Adipocyte (in vitro differentiated cells): ENCODE measurements at regions not wholly inside any gene's neighbourhood (a gene's known extent, or its start where the extent isn't known, plus 50 kb on each side); places are given as distances from the start of the nearest gene placed in this dataset.
"Not testable (repeated sequence)": the region's sequence is repeated elsewhere in the genome, so short reads cannot be mapped to it uniquely, and the experiment has no call there.

ENCODE experiments used
- DNase-seq: peaks from one replicate; pipeline ENCODE4 v3.0.0-alpha.2; 2015; ENCODE audit warnings: low read depth
- H3K27me3 ChIP-seq: replicated peaks from 2 replicates; pipeline ENCODE4 v1.7.0; 2013; ENCODE audit warnings: mild to moderate bottlenecking, low read length, moderate library complexity; ENCODE audit not compliant: control insufficient read depth, insufficient read depth
- H3K36me3 ChIP-seq: 2 replicates; pipeline ENCODE4 v1.7.0; 2013; ENCODE audit warnings: low read length, mild to moderate bottlenecking, moderate library complexity; ENCODE audit not compliant: control insufficient read depth, insufficient read depth, severe bottlenecking
- H3K4me1 ChIP-seq: 2 replicates; pipeline ENCODE4 v1.7.0; 2013; ENCODE audit warnings: mild to moderate bottlenecking, low read length, moderate library complexity; ENCODE audit not compliant: control insufficient read depth, insufficient read depth
- H3K4me3 ChIP-seq: 2 replicates; pipeline ENCODE4 v1.7.0; 2013; ENCODE audit warnings: mild to moderate bottlenecking, low read length, moderate library complexity
- H3K9ac ChIP-seq: 2 replicates; pipeline ENCODE4 v1.7.0; 2013; ENCODE audit warnings: mild to moderate bottlenecking, low read length, moderate library complexity
- H3K9me3 ChIP-seq: 2 replicates; pipeline ENCODE4 v1.7.0; 2013; ENCODE audit warnings: mild to moderate bottlenecking, low read length, moderate library complexity; ENCODE audit not compliant: control insufficient read depth

DNA sequence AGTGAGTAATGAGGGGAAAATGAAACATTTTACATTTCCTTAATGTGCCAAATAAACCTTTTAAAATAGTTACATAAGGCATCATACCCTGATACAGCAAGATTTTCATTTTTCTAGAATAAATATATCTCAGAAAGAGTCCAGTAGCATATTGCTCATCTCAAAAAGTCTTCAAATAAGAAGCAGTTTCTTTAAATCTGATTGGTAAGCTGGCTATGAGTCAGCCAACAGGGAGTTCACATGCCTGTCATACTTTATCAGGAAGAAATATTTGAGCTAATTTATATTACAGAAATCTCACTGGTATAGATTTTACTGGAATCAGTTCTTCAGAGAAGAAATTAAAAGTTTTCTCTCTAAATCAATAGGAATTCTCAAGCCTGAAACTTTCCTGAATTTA is 258.1 kb downstream of the C11orf87 start:
- Histone ChIP-seq H3K9me3 (no peaks in the 10 kb centered on the region), H3K9ac (no peak overlapping the region), H3K27me3 (no peaks in the 10 kb centered on the region), H3K4me1 (no peaks in the 10 kb centered on the region), H3K36me3 (no peaks in the 10 kb centered on the region), H3K4me3 (no peak overlapping the region)
- DNase-seq = no peak

GRCh38 chr11:109682788-109683187 is 260.8 kb downstream of the C11orf87 start:
- H3K36me3 ChIP-seq, H3K4me1 ChIP-seq, H3K9ac ChIP-seq, H3K9me3 ChIP-seq, H3K4me3 ChIP-seq, H3K27me3 ChIP-seq, DNase-seq: not testable (repeated sequence)

DNA sequence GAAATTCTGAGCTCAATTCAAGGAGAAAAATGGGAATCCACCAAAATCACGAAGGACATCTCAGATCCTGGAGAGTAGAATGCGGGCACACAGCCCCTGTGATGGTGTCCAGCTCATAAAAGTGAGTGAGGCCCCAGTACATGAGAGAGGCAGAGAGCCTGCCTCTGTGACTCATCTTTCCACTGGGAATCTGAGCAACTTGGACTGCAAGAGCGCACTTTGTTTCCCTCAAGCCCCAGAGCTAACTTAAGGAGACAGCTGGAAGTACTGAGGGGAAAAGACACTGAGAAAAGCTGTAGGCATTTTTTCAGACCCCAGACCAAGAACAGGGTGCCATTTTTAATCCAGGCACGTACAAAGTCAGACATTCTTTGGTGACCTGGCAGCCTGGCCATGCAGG is 273.7 kb downstream of the C11orf87 start:
- H3K9ac ChIP-seq = peak overlapping the region; percentile 59
- no peaks in the 10 kb centered on the region for H3K4me1 ChIP-seq
- H3K36me3 ChIP-seq = no peaks in the 10 kb centered on the region
- H3K4me3 ChIP-seq = peak overlapping the region; percentile 18
- H3K9me3 ChIP-seq = peaks cover 5% of the 10 kb centered on the region
- H3K27me3 ChIP-seq = no peaks in the 10 kb centered on the region
- DNase-seq = no peak

GRCh38 chr11:109696191-109696897 is 274.4 kb downstream of the C11orf87 start:
- Histone ChIP-seq H3K9ac (peak overlapping the region; percentile 59), H3K4me3 (peak overlapping the region; percentile 18), H3K4me1 (no peaks in the 10 kb centered on the region), H3K36me3 (no peaks in the 10 kb centered on the region), H3K9me3 (peaks cover 5% of the 10 kb centered on the region), H3K27me3 (no peaks in the 10 kb centered on the region)
- no peak for DNase-seq

- H3K27me3 ChIP-seq = no peaks in the 10 kb centered on the region
- DNase-seq = peak; percentile 64
- H3K36me3 ChIP-seq = no peaks in the 10 kb centered on the region
- no peak overlapping the region for H3K9ac ChIP-seq
- peaks cover 5% of the 10 kb centered on the region for H3K9me3 ChIP-seq
- no peak overlapping the region for H3K4me3 ChIP-seq
- no peaks in the 10 kb centered on the region for H3K4me1 ChIP-seq
These were observed 275.3 kb downstream of the C11orf87 start for GRCh38 chr11:109697140-109697843.

GRCh38 chr11:109698237-109698636 is 276.2 kb downstream of the C11orf87 start:
- H3K9me3 ChIP-seq = peaks cover 5% of the 10 kb centered on the region
- no peaks in the 10 kb centered on the region for H3K27me3 ChIP-seq
- no peak overlapping the region for H3K4me3 ChIP-seq
- no peaks in the 10 kb centered on the region for H3K36me3 ChIP-seq
- H3K9ac ChIP-seq = no peak overlapping the region
- no peaks in the 10 kb centered on the region for H3K4me1 ChIP-seq
- no peak for DNase-seq

DNA sequence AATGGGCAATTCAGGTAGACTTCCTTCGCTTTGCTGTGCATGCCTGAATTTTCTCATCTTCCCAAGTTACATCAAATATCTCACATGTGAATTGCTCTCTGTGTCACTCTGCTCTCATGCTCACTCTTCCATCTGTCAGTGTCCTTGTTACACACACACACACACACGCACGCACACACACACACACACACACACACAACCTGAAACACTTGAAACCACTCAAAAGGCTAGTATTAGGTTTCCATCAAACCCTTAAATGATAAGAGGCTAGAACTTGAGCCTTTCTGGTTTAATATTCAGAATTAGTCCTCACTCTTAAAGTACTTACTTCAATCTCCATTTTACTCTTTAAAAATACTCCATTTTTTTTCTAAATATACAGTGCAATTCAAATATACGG is 282.4 kb downstream of the C11orf87 start:
- H3K27me3 ChIP-seq = no peaks in the 10 kb centered on the region
- H3K4me3 ChIP-seq = no peak overlapping the region
- no peak for DNase-seq
- no peaks in the 10 kb centered on the region for H3K9me3 ChIP-seq
- H3K4me1 ChIP-seq = no peaks in the 10 kb centered on the region
- H3K36me3 ChIP-seq = no peaks in the 10 kb centered on the region
- no peak overlapping the region for H3K9ac ChIP-seq

- H3K36me3 ChIP-seq = no peaks in the 10 kb centered on the region
These were observed 285.0 kb downstream of the C11orf87 start for GRCh38 chr11:109706945-109707344.

DNA sequence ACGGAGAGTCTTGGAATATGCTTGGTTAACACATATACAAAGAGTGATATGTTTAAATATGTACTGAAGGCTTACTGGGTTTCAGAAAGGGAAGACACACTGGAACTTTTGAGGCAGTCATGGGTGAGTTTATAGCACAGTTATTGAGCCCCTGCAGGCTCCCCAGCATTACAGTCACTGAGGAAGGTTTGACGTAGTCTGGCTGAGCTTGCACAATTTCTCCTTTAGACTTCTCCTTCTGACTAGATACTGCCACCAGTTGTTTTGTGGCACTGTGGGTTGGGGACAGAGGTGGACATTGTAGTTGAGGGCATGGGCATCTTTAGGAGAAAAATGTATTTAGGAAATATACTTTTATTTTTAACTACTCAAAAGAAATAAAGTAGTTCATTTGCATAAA is 285.4 kb downstream of the C11orf87 start:
- no peaks in the 10 kb centered on the region for H3K4me1 ChIP-seq
- no peaks in the 10 kb centered on the region for H3K36me3 ChIP-seq
- no peaks in the 10 kb centered on the region for H3K27me3 ChIP-seq
- no peaks in the 10 kb centered on the region for H3K9me3 ChIP-seq
- DNase-seq = no peak
- no peak overlapping the region for H3K4me3 ChIP-seq
- H3K9ac ChIP-seq = no peak overlapping the region

More at GRCh38 chr11:109706945-109707344, 285.0 kb downstream of the C11orf87 start:
- no peak overlapping the region for H3K9ac ChIP-seq
- no peaks in the 10 kb centered on the region for H3K4me1 ChIP-seq
- H3K9me3 ChIP-seq = no peaks in the 10 kb centered on the region
- DNase-seq = no peak
- H3K27me3 ChIP-seq = no peaks in the 10 kb centered on the region
- no peak overlapping the region for H3K4me3 ChIP-seq

DNA sequence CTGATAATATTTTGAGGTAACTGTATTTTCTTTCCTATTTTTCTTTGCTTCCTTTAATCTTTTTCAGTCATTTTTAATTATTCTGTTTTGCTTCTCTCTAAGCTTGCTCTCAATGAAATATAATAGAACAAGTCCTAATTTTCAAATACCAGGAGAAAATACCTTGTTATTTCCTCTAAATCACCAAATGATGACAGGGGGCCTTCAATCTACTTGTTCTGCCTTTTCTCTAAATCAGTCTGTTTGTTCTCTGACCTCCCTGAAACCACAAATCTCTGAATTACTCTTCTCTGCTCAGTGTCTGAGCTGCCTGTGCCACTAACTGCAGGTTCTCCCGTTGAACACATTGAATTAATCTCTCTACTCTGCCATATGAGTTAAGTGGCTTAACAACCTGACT is 286.2 kb downstream of the C11orf87 start:
- no peak overlapping the region for H3K4me3 ChIP-seq
- peaks cover under 1% of the 10 kb centered on the region for H3K9me3 ChIP-seq
- H3K36me3 ChIP-seq = no peaks in the 10 kb centered on the region
- H3K27me3 ChIP-seq = no peaks in the 10 kb centered on the region
- no peak overlapping the region for H3K9ac ChIP-seq
- H3K4me1 ChIP-seq = no peaks in the 10 kb centered on the region
- no peak for DNase-seq

- not testable (repeated sequence) for H3K4me1 ChIP-seq, H3K36me3 ChIP-seq, H3K4me3 ChIP-seq, H3K27me3 ChIP-seq, DNase-seq, H3K9ac ChIP-seq
- peaks cover 12% of the 10 kb centered on the region for H3K9me3 ChIP-seq
These were observed 292.5 kb downstream of the C11orf87 start for GRCh38 chr11:109714444-109714843.
